OCI-LY1 (cell line): ENCODE measurements at regions not wholly inside any gene's neighbourhood (a gene's known extent, or its start where the extent isn't known, plus 50 kb on each side); places are given as distances from the start of the nearest gene placed in this dataset.

Experiments
- H2AFZ ChIP-seq: fragments of 200-600 bp; sonication (generic), shearing (Covaris generic); 2 replicates; pipeline ENCODE4 v1.6.0; 2014; ENCODE audit warnings: antibody characterized with exemption, mild to moderate bottlenecking, low read length
- H3F3A ChIP-seq: fragments of 200-600 bp; sonication (generic), shearing (Covaris generic); 2 replicates; pipeline ENCODE4 v1.6.0; 2014; ENCODE audit warnings: mild to moderate bottlenecking, antibody characterized with exemption, low read length, moderate library complexity; ENCODE audit not compliant: insufficient read depth
- H3K27ac ChIP-seq: fragments of 200-600 bp; sonication (generic); 2 replicates; pipeline ENCODE4 v1.5.1; 2014; ENCODE audit warnings: low read length, mixed run types, mild to moderate bottlenecking, low read depth; ENCODE audit not compliant: poor library complexity, severe bottlenecking
- H3K27me3 ChIP-seq: fragments of 200-600 bp; sonication (generic); 2 replicates; pipeline ENCODE4 v1.6.0; 2014; ENCODE audit warnings: antibody characterized with exemption, mild to moderate bottlenecking, low read length, moderate library complexity; ENCODE audit not compliant: insufficient read depth
- H3K36me3 ChIP-seq: fragments of 200-600 bp; sonication (generic); 2 replicates; pipeline ENCODE4 v1.6.1; 2014; ENCODE audit warnings: mild to moderate bottlenecking, antibody characterized with exemption, low read length, moderate library complexity, mixed read lengths; ENCODE audit not compliant: insufficient read depth
- H3K4me1 ChIP-seq: fragments of 200-600 bp; sonication (generic); 2 replicates; pipeline ENCODE4 v1.5.1; 2014; ENCODE audit warnings: mild to moderate bottlenecking, low read length, moderate library complexity; ENCODE audit not compliant: insufficient read depth, severe bottlenecking
- H3K4me2 ChIP-seq: fragments of 200-600 bp; sonication (generic), shearing (Covaris generic); 2 replicates; pipeline ENCODE4 v1.6.1; 2014; ENCODE audit warnings: low read length
- H3K4me3 ChIP-seq: fragments of 200-600 bp; sonication (generic); 2 replicates; pipeline ENCODE4 v1.5.1; 2014; ENCODE audit warnings: low read length, low read depth, mild to moderate bottlenecking, mixed read lengths; ENCODE audit not compliant: poor library complexity, severe bottlenecking
- H3K79me2 ChIP-seq: fragments of 200-600 bp; shearing (Covaris generic); 2 replicates; pipeline ENCODE4 v1.6.1; 2016; ENCODE audit warnings: mixed run types, low read length, mixed read lengths; ENCODE audit not compliant: insufficient read depth
- H3K9ac ChIP-seq: fragments of 200-600 bp; sonication (generic), shearing (Covaris generic); 2 replicates; pipeline ENCODE4 v1.6.1; 2014; ENCODE audit warnings: mild to moderate bottlenecking, low read length, mixed read lengths
- H3K9me2 ChIP-seq: fragments of 200-600 bp; sonication (generic), shearing (Covaris generic); 2 replicates; pipeline ENCODE4 v1.6.1; 2014; ENCODE audit warnings: low read depth, mild to moderate bottlenecking, low read length, mixed read lengths
- H3K9me3 ChIP-seq: fragments of 200-600 bp; shearing (Covaris generic); 2 replicates; pipeline ENCODE4 v1.6.1; 2014; ENCODE audit warnings: low read length, mixed read lengths
- H4K20me1 ChIP-seq: fragments of 200-600 bp; sonication (generic), shearing (Covaris generic); 2 replicates; pipeline ENCODE4 v1.6.0; 2016; ENCODE audit warnings: mild to moderate bottlenecking, low read length; ENCODE audit not compliant: insufficient read depth
- EZH2 ChIP-seq: fragments of 200-600 bp; sonication (generic), shearing (Covaris generic); IDR thresholded peaks from 2 replicates; pipeline ENCODE4 v1.8.0; 2017; ENCODE audit warnings: borderline replicate concordance, mixed run types, mild to moderate bottlenecking, antibody characterized with exemption, low read length, moderate library complexity, mixed read lengths
- TF ChIP-seq, protein P1 (sequence below): fragments of 200-600 bp; sonication (generic), shearing (Covaris generic); IDR thresholded peaks from 2 replicates; pipeline ENCODE4 v1.5.1; 2017; ENCODE audit warnings: mild to moderate bottlenecking, antibody characterized with exemption, low read length, moderate library complexity, mixed read lengths

DNA sequence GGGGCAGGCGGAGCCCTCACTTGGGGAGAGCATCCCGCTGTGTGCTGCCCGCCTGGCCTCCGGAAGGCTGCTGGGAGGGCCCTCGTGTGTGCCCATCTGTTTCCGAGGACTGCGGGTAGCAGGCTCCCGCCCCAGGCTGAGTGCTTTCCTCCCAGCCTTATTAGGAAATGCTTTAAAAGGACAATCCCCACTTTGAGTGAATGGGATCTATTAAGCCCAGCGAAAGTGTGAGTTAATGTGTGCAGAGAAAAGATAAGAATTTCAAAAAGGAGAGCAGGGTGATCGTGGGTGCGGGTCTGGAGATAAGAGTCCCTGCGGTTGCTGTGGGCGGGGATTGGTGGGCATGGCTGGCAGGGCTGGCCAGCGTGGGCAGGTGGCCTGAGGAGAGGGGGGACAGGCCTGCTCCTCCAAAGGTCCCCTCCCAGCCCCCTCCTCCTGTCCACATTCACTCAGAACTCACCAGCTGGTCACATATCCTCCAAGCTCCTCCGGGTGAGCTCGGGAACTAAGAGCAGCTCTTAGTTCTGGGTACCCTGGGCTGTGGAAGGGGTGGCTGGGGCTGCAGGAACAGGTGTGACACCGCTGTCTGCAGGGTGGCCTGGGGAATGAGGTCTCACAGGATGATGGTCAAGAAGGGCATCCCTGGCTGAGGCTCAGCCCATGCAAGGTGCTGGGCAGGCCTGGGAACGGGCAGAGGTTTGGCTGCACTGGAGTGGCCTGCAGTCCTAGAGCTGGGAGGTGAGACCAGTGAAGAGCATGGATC lies 1260.3 kb downstream of the BRD1 start:
- H3K79me2 ChIP-seq, result no peaks in the 10 kb centered on the region
- no peaks in the 10 kb centered on the region for H4K20me1 ChIP-seq
- H3K27me3 ChIP-seq, result no peaks in the 10 kb centered on the region; the same call in 1 of the 2 replicates
- no peaks in the 10 kb centered on the region for H3K9me2 ChIP-seq
- no peak overlapping the region for H3K9ac ChIP-seq
- H3K9me3 ChIP-seq, result peaks cover 9% of the 10 kb centered on the region
- H3K27ac ChIP-seq, result no peak overlapping the region
- H3K4me2 ChIP-seq, result no peak overlapping the region
- H3K4me3 ChIP-seq, result no peak overlapping the region
- TF ChIP-seq EZH2, result no peak
- TF ChIP-seq, protein P1, sequence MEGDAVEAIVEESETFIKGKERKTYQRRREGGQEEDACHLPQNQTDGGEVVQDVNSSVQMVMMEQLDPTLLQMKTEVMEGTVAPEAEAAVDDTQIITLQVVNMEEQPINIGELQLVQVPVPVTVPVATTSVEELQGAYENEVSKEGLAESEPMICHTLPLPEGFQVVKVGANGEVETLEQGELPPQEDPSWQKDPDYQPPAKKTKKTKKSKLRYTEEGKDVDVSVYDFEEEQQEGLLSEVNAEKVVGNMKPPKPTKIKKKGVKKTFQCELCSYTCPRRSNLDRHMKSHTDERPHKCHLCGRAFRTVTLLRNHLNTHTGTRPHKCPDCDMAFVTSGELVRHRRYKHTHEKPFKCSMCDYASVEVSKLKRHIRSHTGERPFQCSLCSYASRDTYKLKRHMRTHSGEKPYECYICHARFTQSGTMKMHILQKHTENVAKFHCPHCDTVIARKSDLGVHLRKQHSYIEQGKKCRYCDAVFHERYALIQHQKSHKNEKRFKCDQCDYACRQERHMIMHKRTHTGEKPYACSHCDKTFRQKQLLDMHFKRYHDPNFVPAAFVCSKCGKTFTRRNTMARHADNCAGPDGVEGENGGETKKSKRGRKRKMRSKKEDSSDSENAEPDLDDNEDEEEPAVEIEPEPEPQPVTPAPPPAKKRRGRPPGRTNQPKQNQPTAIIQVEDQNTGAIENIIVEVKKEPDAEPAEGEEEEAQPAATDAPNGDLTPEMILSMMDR, result no peak
- H2AFZ ChIP-seq, result no peak overlapping the region
- no peaks in the 10 kb centered on the region for H3K4me1 ChIP-seq
- no peaks in the 10 kb centered on the region; the same call in 1 of the 2 replicates for H3K36me3 ChIP-seq
- H3F3A ChIP-seq, result no peaks in the 10 kb centered on the region

DNA sequence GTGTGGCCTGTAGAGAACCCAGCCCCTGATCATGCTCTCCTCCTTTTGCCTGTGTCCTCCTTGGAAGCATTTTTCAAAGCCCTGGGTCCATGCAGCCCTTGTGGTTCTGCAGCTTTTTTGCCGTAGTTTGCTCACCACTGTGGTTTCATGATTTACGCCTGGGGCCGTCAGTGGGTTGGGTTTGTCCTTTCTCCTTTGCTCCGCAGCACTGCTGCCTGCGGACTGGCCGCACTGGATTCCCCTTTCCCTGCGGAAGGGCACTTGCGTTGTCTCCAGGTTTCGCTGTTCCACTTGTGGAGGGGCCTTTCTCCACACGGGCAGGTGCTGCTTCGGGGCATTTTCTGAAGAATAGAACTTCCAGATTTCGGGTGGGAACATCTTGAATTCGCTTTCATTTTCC lies 1260.9 kb downstream of the BRD1 start:
- peaks cover 9% of the 10 kb centered on the region for H3K9me3 ChIP-seq
- H3K4me1 ChIP-seq, result no peaks in the 10 kb centered on the region
- no peaks in the 10 kb centered on the region; the same call in 1 of the 2 replicates for H3K27me3 ChIP-seq
- H3K9me2 ChIP-seq, result no peaks in the 10 kb centered on the region
- no peaks in the 10 kb centered on the region; the same call in 1 of the 2 replicates for H3K36me3 ChIP-seq
- H3K4me2 ChIP-seq, result no peak overlapping the region
- no peak overlapping the region for H3K4me3 ChIP-seq
- H3K27ac ChIP-seq, result no peak overlapping the region
- no peaks in the 10 kb centered on the region for H4K20me1 ChIP-seq
- no peaks in the 10 kb centered on the region for H3K79me2 ChIP-seq
- TF ChIP-seq EZH2, result no peak
- TF ChIP-seq, protein P1, result no peak
- no peak overlapping the region for H2AFZ ChIP-seq
- no peaks in the 10 kb centered on the region for H3F3A ChIP-seq
- H3K9ac ChIP-seq, result no peak overlapping the region

DNA sequence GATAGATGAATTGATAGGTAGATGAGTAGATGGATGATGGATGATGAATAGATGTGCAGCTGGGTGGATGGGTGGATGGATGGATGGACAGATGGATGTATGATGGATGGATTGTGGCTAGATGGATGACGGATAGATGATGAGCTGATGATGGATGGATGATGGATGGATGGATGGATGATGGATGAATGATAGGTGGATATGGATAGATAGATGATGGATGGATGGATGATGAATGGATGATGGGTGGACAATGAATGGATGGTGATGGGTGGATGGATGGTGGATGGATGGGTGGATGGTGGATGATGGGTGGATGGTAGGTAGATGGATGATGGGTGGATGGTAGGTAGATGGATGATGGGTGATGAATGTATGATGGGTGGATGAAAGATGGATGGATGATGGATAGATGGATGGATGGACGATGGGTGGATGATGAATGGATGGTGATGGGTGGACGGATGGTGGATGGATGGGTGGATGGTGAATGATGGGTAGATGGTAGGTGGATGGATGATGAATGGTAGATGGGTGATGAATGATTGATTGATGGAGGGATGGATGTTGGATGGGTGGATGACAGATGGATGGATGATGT lies 1261.7 kb downstream of the BRD1 start:
- no peaks in the 10 kb centered on the region; the same call in 1 of the 2 replicates for H3K36me3 ChIP-seq
- H3K79me2 ChIP-seq, result no peaks in the 10 kb centered on the region
- no peak overlapping the region for H2AFZ ChIP-seq
- no peaks in the 10 kb centered on the region for H3K4me1 ChIP-seq
- no peak overlapping the region for H3K4me3 ChIP-seq
- no peak overlapping the region for H3K27ac ChIP-seq
- no peak overlapping the region for H3K9ac ChIP-seq
- TF ChIP-seq EZH2, result no peak
- TF ChIP-seq, protein P1, result no peak
- no peaks in the 10 kb centered on the region for H4K20me1 ChIP-seq
- peaks cover 9% of the 10 kb centered on the region for H3K9me3 ChIP-seq
- H3K4me2 ChIP-seq, result no peak overlapping the region
- H3K9me2 ChIP-seq, result no peaks in the 10 kb centered on the region
- no peaks in the 10 kb centered on the region; the same call in 1 of the 2 replicates for H3K27me3 ChIP-seq
- H3F3A ChIP-seq, result no peaks in the 10 kb centered on the region
